ENCODE measurements at regions not wholly inside any gene's neighbourhood (a gene's known extent, or its start where the extent isn't known, plus 50 kb on each side); places are given as distances from the start of the nearest gene placed in this dataset.

- H3K14ac ChIP-seq (ENCODE audit: insufficient read depth, low read length) = peak overlapping the region; percentile 25; the same call in 1 of the 2 replicates
- H2BK5ac ChIP-seq (ENCODE audit: insufficient read length, low read length) = no peak overlapping the region
- H3K4ac ChIP-seq (ENCODE audit: low read depth, low read length) = no peak overlapping the region
- no peak overlapping the region for H3K56ac ChIP-seq (ENCODE audit: insufficient read length, low read depth, low read length)
- H2BK12ac ChIP-seq (ENCODE audit: insufficient read length, low read depth, low read length) = no peak overlapping the region
- no peaks in the 10 kb centered on the region for H3K79me1 ChIP-seq (ENCODE audit: insufficient read depth, low read depth, low read length, poor library complexity, severe bottlenecking)
- H4K91ac ChIP-seq (ENCODE audit: insufficient read length, low read depth, low read length) = no peak overlapping the region
- H3T11ph ChIP-seq (ENCODE audit: low read length) = no peak overlapping the region
- H2AFZ ChIP-seq (ENCODE audit: low read length) = no peak overlapping the region
- no peak overlapping the region for H3K4me2 ChIP-seq (ENCODE audit: insufficient read depth, insufficient read length, low read length)
- H3K9ac ChIP-seq (ENCODE audit: extremely low read depth, insufficient read length, low read length) = no peak overlapping the region
- Mint-ChIP-seq H3K36me3 (ENCODE audit: insufficient read depth in 1 of 3, low read depth in 3 of 3) (no peaks in the 10 kb centered on the region), H3K27ac (no peak overlapping the region), H3K4me1 (no peaks in the 10 kb centered on the region), H3K4me3 (no peak overlapping the region), H3K27me3 (ENCODE audit: low read depth) (peaks cover 11% of the 10 kb centered on the region), H3K9me3 (no peaks in the 10 kb centered on the region)
- H3K23me2 ChIP-seq (ENCODE audit: insufficient read length, low read depth, low read length, poor library complexity, severe bottlenecking) = no peaks in the 10 kb centered on the region
- no peak overlapping the region for H3K27ac ChIP-seq (ENCODE audit: insufficient read length, low read depth, low read length)
- H2BK20ac ChIP-seq (ENCODE audit: low read depth, low read length, poor library complexity, severe bottlenecking) = no peak overlapping the region
- no peak overlapping the region for H3K23ac ChIP-seq (ENCODE audit: insufficient read length, low read depth, low read length)
- no peak overlapping the region for H2AK5ac ChIP-seq (ENCODE audit: insufficient read length, low read length)
- no peak for TF ChIP-seq CTCF (conservative IDR thresholded peaks at IDR 0.05)
- no peak overlapping the region for H2BK15ac ChIP-seq (ENCODE audit: low read depth, low read length)
- no peak overlapping the region for H3K18ac ChIP-seq (ENCODE audit: insufficient read length, low read depth, low read length)
- H3K27me3 ChIP-seq (ENCODE audit: insufficient read depth, low read length) = no peaks in the 10 kb centered on the region
- no peaks in the 10 kb centered on the region for H3K79me2 ChIP-seq (ENCODE audit: insufficient read depth, low read length)
- WGBS (ENCODE audit: extremely low coverage, insufficient read length, low lambda C conversion rate) = no CpG with 5 or more reads among the region's 8 CpGs
- no peak overlapping the region for H4K8ac ChIP-seq (replicated peaks; ENCODE audit: insufficient read length, low read depth, low read length)
- H3K9me3 ChIP-seq (ENCODE audit: control insufficient read depth, low read depth, low read length) = no peaks in the 10 kb centered on the region
- no peak overlapping the region for H4K5ac ChIP-seq (ENCODE audit: insufficient read length, low read depth, low read length)
- H3K4me1 ChIP-seq (ENCODE audit: insufficient read depth, low read length) = no peaks in the 10 kb centered on the region
- no peak for DNase-seq
- no peak overlapping the region for H2BK120ac ChIP-seq (ENCODE audit: low read depth, low read length, poor library complexity, severe bottlenecking)
- H4K20me1 ChIP-seq (ENCODE audit: control insufficient read depth, insufficient read depth, insufficient read length) = no peaks in the 10 kb centered on the region
These were observed 137.4 kb downstream of the PAPOLA start for GRCh38 chr14:96639550-96639949.

All from H9 (cell line).